GM21515 (cell line): ENCODE measurements at regions not wholly inside any gene's neighbourhood (a gene's known extent, or its start where the extent isn't known, plus 50 kb on each side); places are given as distances from the start of the nearest gene placed in this dataset.
"Not testable (repeated sequence)": the region's sequence is repeated elsewhere in the genome, so short reads cannot be mapped to it uniquely, and the experiment has no call there.

ENCODE experiments used
- ATAC-seq: cut with Tn5 transposase; IDR thresholded peaks from one replicate; pipeline ENCODE4 v1.9.1; 2021; ENCODE audit not compliant: unreplicated experiment

DNA sequence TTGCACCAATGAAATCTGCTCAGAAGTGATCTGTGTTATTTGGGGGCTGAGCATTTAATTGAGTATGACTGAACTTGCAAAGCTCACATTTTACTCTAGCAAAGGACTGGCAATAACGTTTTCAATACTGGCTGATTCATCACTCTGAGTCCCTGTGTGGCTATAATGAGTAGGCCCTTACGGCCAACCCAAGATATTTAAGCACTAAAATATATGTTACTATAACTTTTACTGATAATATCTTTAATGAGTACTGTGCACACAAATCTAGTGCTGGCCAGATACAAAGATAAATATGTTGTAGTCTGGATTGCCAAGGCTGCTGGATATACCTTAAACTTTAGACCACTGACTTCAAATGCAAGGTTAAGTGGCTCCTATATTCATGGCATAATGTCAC is 436.4 kb upstream of the KCNMB2 start:
- ATAC-seq: no peak

DNA sequence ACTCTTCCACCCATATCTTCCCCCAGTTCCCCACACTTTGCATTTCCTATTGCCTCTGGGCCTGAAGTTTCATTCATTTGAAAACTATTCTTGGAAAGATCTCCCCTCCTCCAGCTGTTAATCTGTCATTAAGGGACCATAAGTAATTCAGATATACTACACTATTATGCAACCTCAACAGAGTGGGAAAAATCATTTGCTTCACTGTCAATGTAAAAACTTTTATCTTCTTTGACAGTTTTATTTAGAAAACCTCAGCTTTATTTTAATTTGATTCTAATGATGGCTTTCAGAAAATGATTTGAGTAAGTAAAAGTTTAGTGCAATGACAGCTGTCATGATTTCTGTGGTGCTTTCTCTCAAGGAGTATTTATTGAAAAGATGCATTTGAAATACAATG is 435.3 kb upstream of the KCNMB2 start:
- ATAC-seq: no peak

GRCh38 chr3:178103140-178103539 is 433.1 kb upstream of the KCNMB2 start:
- ATAC-seq: no peak

- no peak for ATAC-seq
Measured at GRCh38 chr3:178107804-178108203, 428.4 kb upstream of the KCNMB2 start.

DNA sequence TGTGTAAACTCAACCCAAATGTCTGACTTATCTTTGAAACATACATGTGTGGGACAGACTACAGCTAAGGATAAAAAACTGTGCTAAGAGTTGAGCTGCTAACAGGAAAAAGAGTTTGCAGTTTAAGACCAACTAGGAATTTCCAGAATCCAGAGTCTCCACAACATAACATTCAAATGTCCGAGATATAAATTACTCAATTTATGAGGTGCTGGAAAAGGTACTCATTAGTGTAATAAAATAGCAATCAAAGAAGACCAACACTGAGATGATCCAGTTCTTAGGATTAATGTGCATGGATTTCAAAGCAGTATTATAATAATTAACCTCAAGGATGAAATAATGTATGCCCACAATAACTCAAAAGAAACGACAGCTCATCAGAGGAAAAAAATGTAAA is 426.5 kb upstream of the KCNMB2 start:
- ATAC-seq: no peak

DNA sequence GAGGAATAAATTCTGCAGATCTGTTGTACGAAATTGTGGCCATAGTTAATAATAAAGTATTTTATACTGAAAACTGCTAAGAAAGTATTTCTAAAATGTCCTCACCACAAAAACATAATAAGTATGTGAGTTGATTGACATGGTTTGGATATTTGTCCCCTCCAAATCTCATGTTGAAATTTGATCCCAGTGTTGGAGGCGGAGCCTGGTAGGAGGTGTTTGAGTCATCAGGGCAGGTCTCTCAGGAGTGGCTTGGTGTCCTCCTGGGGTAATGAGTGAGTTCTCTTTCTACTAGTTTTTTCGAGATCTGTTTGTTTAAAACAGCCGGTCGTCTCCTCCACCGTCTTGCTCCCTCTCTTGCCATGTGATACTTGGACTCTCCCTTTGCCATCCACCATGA is 424.1 kb upstream of the KCNMB2 start:
- no peak for ATAC-seq

- not testable (repeated sequence) for ATAC-seq
Measured at GRCh38 chr3:178112552-178112951, 423.7 kb upstream of the KCNMB2 start.

DNA sequence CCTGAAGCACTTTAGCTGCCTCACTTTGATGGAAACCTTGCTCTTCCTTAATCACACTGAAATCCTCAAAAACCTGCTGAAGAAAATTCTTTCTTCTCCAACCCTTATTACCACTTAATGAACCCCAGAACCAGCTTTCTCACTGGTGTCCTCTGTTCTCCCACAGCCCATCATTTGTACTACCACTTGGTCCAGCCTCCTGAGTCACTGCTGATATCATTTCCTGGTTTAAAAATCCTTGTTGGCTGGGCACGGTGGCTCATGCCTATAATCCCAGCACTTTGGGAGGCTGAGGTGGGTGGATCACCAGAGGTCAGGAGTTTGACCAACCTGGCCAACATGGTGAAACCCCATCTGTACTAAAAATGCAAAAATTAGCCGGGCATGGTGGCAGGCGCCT is 418.6 kb upstream of the KCNMB2 start:
- no peak for ATAC-seq

DNA sequence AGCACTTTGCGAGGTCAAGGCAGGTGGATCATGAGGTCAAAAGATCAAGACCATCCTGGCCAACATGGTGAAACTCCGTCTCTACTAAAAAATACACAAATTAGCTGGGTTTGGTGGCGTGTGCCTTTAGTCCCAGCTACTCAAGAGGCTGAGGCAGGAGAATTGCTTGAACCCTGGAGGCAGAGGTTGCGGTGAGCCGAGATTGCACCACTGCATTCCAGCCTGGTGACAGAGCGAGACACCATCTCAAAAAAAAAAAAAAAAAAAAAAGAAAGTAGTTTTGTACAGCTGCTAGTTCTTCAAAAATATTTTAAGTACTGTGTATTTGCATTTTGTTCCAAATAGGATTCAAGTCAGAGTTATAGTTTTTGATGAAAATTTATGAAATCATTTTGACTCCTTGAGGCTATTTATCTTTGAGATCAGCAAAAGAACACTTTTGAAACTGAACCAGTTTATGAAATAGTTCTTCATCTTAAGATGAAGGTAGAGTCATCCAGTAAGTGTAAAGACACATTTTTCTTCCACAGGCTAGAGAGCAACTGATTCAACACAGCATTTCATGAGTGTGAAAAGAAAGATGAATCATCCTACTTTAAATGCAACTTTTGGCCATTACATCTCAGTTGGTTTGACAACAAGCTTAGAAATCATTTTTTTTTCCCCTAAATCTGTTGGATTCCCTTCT is 416.5 kb upstream of the KCNMB2 start:
- not testable (repeated sequence) for ATAC-seq

DNA sequence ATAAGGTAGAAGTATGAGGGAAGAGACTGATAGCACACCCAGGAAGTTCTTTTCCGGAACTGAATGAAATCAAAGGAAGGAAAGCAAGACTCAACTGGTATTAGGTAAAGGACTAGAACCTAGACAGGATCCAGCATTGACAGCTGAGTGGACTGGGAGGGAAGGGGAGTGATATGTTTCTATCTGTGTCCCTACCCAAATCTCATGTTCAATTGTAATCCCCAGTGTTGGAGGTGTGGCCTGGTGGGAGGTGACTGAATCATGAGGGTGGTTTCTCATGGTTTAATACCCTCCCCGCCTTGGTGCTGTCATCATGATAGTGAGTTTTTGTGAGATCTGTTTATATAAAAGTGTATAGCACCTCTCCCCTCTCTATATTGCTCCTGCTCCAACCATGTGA is 415.9 kb upstream of the KCNMB2 start:
- ATAC-seq: no peak

DNA sequence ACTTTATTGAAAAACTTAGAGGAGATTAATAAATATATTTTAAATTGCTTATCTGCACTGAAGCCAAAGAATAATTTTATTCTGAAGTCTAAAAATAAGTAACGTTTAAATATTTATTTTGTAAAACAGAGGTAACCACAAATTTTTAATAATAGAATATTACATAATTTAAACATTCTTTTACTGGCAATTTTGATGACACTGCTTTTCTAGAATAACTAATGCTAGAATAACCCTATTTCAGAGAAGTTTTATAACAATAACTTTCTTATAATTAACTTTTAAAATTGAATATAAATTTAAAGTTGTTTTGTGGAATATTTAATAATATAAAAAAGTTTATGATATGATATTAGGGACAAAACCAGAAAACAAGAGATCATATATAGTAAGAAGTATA is 409.6 kb upstream of the KCNMB2 start:
- ATAC-seq: no peak

DNA sequence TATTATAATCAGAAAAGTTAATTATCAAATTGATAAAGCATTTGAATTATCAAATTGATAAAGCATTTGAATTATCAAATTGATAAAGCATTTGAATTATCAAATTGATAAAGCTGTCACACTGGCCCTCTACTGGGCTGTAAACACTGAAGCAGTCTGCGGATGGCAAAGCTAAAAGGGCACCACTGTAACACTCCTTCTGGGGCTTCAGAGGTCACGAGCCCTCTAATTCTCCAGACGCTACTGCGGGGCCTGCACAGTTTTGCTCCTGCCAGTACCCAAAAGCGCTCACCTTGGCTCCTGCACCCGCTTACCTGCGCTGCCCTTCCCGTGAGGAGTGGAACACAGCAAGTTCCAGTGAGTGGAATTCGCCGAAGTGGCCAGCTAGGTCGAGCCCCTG is 409.0 kb upstream of the KCNMB2 start:
- ATAC-seq: no peak

- ATAC-seq: no peak
Measured at GRCh38 chr3:178129109-178129508, 407.1 kb upstream of the KCNMB2 start.

DNA sequence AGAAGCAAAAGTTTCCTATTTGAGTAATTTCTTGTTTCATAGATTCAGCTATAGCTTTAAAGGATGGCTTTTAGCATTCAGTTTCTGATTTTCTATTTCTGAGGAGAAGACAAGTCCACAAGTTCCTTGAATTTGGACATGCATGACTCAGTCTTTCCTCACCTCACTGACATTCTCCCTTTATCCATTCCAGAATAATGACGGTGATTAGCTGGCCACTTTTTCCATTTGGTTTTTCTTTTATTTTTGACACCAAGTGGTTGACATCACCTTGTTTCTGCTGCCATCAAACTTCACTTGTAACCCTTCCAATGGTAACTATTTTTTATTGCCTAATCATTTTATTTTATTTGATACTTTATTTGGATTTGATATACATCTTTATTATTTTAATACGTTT is 404.4 kb upstream of the KCNMB2 start:
- ATAC-seq: no peak

DNA sequence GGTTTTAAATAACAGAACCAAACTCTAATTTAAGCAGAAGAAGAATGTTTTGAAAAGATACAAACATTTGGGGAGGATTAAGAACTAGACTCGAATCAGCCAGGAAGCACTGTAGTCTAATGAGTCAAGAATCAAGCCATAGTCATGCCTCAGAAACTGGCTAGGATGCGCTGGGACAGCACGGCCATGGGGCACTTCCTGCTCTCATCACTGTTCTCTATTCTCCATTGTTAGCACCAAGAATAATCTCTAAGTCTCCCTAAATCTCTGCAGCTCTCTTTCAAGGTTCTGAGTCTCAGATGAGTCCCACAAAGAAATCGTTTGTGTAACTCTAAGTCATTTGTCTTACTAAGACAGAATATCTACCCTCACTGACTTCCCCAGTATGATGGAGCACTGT is 399.0 kb upstream of the KCNMB2 start:
- no peak for ATAC-seq

DNA sequence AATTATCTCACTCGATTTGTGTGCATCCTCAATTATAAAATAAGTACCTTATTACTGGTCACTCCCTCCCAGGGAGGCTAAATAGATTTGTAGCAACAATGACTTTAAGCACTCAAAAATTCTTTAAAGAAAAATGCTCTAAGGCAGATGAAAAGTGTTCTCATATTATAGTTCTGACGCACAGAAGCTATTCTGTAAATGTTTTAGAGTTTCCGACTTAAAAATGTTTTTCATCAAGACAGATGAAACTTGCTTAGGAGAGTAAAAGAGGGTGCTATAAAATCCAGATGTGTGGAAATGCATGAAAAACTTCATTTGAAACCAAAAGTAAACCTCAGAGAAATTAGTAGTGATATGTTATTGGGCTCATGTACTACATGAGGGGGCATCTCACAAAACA is 398.4 kb upstream of the KCNMB2 start:
- ATAC-seq: no peak

GRCh38 chr3:178139116-178139515 is 397.1 kb upstream of the KCNMB2 start:
- ATAC-seq: no peak

GRCh38 chr3:178140531-178141304 is 395.5 kb upstream of the KCNMB2 start:
- no peak for ATAC-seq

- not testable (repeated sequence) for ATAC-seq
Measured at GRCh38 chr3:178141305-178141684, 394.9 kb upstream of the KCNMB2 start.

DNA sequence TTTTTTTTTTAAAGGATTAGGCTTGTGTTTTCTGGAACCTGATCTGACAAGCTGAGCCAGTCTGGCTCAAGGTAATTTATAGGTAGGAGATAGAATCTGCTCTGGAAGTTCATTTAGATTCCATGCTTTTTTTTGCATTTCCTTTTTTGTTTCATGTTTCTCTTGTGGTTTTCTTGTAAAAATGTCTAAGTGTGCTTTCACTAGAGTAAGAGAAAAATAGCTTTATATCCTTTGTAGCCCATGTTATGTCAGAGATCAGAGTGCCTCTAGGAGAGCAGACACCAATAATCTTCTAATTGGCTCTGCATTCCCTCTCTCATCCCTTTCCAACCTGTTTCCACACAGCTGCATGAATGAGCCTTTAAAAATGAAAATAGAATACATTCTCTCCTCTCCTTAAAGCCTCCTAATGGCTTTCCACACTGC is 389.8 kb upstream of the KCNMB2 start:
- no peak for ATAC-seq

- no peak for ATAC-seq
Measured at GRCh38 chr3:178147001-178147400, 389.2 kb upstream of the KCNMB2 start.

DNA sequence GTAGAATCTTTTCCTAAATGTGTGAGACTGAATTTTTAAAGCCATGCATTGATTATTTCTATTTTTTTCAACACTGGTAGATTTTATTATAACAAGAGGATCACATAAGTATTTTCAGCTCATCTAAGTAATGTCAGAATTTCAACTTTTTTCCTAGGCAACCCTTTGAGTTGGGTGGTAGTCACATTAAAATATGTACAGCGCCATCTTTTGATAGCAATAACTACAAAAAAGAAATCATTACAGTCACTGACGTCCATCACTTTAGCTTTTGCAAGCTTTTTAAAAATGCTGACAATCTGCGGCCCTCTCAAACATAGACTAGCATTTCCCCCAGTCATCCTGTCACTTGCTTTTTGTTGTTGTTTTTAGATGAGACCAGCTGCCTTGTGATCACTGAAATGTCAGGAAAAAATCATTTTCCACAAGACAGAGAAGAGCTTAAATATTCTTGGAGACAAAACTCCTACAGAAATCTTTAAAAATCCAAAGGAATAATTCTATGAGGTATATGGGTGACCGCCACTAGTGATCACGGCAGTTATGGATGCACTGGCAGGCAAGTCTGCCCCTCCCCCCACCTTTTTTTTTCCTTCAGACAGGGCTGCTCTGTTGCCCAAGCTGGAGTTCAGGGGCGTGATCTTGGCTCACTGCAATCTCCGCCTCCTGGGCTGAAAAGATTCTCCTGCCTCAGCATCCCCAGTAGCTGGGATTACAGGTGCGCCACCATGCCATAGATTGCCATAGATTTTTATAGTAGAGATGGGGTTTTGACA is 384.0 kb upstream of the KCNMB2 start:
- ATAC-seq: no peak
